Thyroid gland (tissue), 4 donors: ENCODE measurements at regions not wholly inside any gene's neighbourhood (a gene's known extent, or its start where the extent isn't known, plus 50 kb on each side); places are given as distances from the start of the nearest gene placed in this dataset.

ENCODE experiments used
- CTCF ChIP-seq, 6 experiments: fragments of 200-600 bp in 3 of 6; fragments of 450-650 bp in 3 of 6; sonication (generic) in 3 of 6; IDR thresholded peaks; one replicate each; pipeline ENCODE4 v1.5.1; 2016 to 2019; ENCODE audit warnings: antibody characterized with exemption in 6 of 6, mild to moderate bottlenecking in 2 of 6, inconsistent platforms in 1 of 6, moderate library complexity in 1 of 6
- POLR2A ChIP-seq, 2 donors: fragments of 450-650 bp; IDR thresholded peaks; one replicate each; pipeline ENCODE4 v1.6.1; 2017; ENCODE audit warnings: antibody characterized with exemption in 2 of 2, mild to moderate bottlenecking in 2 of 2, moderate library complexity in 1 of 2

- TF ChIP-seq CTCF (IDR thresholded peaks at IDR 0.05): no peak
- TF ChIP-seq POLR2A (IDR thresholded peaks at IDR 0.05): no peak
Measured at GRCh38 chr14:29165431-29165830, 398.8 kb downstream of the FOXG1 start.
